Cerebellar nuclear complex (tissue), 1 donor: ENCODE measurements at regions not wholly inside any gene's neighbourhood (a gene's known extent, or its start where the extent isn't known, plus 50 kb on each side); places are given as distances from the start of the nearest gene placed in this dataset.
"Not testable (repeated sequence)": the region's sequence is repeated elsewhere in the genome, so short reads cannot be mapped to it uniquely, and the experiment has no call there.

Experiments used
- DNase-seq, 2 experiments: peaks; one replicate each; lab custom pipeline; 2025; lab: John Stamatoyannopoulos, UW

DNA sequence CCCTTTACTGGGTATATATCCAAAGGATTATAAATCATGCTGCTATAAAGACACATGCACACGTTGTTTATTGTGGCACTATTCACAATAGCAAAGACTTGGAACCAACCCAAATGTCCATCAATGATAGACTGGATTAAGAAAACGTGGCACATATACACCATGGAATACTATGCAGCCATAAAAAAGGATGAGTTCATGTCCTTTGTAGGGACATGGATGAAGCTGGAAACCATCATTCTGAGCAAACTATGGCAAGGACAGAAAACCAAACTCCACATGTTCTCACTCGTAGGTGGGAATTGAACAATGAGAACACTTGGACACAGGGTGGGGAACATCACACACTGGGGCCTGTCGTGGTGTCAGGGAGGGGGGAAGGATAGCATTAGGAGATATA lies 59.2 kb downstream of the CXorf49B start:
- DNase-seq, result not testable (repeated sequence)

- no peak for DNase-seq
Measured at GRCh38 chrX:71823391-71824057, 60.4 kb downstream of the CXorf49B start.

- DNase-seq, result no peak
Measured at GRCh38 chrX:71828086-71828485, 64.9 kb downstream of the CXorf49B start.

GRCh38 chrX:71838092-71838491 lies 72.6 kb upstream of the NHSL2 start:
- not testable (repeated sequence) for DNase-seq

DNA sequence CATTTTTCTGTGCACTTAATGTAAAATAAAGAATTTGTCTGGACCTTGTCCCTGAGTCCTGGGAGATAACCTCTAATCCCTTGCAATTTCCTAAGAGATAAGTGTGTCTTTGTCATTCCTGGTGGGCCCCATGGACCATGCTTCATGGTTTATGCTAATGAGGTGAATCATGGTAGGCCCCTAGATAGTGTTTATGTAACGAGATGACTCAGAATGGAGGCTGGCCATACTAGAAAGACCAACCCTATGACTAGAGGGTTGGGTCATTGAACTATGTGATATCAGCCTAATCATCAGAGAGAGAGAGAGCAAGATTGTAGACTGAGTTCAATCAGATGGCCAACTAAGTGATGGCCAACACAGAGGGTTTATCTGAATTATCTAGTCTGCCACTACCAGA lies 64.2 kb upstream of the NHSL2 start:
- DNase-seq, result no peak

DNA sequence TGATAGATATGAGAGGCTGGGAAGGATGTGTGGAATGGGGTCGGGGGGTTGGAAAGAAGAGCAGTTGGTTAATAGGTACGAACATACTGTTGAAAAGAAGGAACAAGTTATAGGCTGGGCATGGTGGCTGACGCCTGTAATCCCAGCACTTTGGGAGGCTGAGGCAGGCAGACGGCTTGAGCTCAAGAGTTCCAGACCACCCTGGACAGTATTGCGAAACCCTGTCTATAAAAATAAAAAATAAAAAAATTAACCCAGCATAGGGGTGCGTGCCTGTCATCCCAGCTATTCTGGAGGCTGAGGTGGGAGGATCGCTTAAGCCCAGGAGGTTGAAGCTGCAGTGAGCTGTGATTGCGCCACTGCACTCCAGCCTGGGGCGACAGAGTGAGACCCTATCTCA lies 58.5 kb upstream of the NHSL2 start:
- DNase-seq, result no peak

DNA sequence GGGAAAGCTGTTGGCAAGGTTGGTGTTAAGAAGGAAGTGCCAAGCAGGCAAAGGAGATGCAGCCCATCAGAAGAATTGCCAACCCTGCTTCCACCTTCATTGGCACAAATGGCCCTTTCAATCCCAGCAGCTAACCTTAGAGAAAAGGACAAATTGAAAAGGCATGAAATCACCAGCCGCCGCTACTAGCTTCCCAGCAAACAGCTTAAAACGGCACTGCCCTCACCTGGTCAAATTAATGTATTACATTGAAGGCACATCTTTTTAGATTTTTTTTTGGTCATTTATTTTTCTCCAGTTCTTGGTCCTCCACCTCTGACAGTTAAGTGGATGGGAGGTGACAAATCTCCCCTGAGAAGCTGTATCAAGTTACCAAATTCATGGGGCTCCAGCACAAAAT lies 51.0 kb upstream of the NHSL2 start:
- peak in 1 of 2 experiments; percentile 9 for DNase-seq
